ENCODE measurements at regions not wholly inside any gene's neighbourhood (a gene's known extent, or its start where the extent isn't known, plus 50 kb on each side); places are given as distances from the start of the nearest gene placed in this dataset.

DNA sequence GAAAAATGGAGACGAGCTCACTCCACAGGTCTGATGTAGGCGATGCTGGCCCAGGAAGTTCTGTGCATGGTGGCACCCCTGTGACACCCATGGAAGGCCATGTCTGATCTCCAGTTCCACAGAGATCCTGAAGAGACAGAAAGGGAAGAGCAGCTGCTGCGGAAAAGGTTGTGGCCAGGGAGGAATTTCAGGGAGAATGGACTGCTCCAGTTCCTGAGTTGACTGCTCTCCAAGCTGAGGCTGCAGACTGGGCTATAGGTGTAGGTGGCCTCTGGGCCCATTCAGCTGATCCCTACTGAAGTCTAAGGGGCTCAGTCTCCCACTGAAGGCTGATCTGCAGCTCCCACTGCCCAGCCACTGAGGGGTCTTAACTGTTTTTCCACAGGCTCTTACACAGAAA lies 89.2 kb downstream of the ETS2 start:
- POLR2A ChIA-PET, result no interaction called here
- Histone ChIP-seq H3K36me3 (ENCODE audit: control insufficient read depth, insufficient read depth, low read length) (no peaks in the 10 kb centered on the region), H3K4me3 (ENCODE audit: low read depth, low read length) (no peak overlapping the region), H3K27me3 (ENCODE audit: control insufficient read depth, insufficient read depth, low read length) (peaks cover 2% of the 10 kb centered on the region; the same call in 1 of the 2 replicates)
- no peak for DNase-seq (ENCODE audit: low read depth)
- TF ChIP-seq, protein P1, sequence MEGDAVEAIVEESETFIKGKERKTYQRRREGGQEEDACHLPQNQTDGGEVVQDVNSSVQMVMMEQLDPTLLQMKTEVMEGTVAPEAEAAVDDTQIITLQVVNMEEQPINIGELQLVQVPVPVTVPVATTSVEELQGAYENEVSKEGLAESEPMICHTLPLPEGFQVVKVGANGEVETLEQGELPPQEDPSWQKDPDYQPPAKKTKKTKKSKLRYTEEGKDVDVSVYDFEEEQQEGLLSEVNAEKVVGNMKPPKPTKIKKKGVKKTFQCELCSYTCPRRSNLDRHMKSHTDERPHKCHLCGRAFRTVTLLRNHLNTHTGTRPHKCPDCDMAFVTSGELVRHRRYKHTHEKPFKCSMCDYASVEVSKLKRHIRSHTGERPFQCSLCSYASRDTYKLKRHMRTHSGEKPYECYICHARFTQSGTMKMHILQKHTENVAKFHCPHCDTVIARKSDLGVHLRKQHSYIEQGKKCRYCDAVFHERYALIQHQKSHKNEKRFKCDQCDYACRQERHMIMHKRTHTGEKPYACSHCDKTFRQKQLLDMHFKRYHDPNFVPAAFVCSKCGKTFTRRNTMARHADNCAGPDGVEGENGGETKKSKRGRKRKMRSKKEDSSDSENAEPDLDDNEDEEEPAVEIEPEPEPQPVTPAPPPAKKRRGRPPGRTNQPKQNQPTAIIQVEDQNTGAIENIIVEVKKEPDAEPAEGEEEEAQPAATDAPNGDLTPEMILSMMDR (IDR thresholded peaks at IDR 0.05; ENCODE audit: insufficient read depth, low read depth, low read length), result no peak
- CTCF ChIA-PET, result no interaction called here

DNA sequence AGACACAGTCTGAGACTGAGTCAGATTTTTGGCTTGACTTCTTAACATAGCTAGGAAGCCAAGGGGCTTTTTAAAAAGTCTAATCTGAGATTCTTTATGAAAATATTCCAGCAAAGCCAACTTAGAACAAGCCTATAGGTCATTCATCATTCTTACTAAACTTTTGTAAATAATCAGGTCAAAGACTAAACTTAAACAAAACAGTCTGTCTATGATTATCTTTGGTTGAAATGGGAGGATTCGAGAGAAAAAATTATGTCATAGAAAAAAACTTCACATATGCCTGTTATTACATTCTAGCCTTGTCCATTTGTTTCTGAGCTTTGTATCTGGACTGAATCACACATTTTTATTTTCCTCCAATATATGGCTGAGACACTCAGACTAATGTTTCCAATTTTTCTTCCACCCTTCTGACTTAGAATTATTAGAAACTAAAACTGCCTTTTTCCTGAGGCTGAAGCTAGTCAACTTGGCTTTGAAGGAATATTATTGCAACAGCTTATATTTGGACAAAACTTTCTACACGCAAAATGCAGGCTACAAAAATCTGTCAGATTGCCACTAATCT lies 83.3 kb downstream of the ETS2 start:
- no peak for DNase-seq (ENCODE audit: low read depth)
- H3K27me3 ChIP-seq (ENCODE audit: control insufficient read depth, insufficient read depth, low read length), result peaks cover 2% of the 10 kb centered on the region; the same call in 1 of the 2 replicates
- TF ChIP-seq, protein P1 (IDR thresholded peaks at IDR 0.05; ENCODE audit: insufficient read depth, low read depth, low read length), result no peak
- no peaks in the 10 kb centered on the region for H3K36me3 ChIP-seq (ENCODE audit: control insufficient read depth, insufficient read depth, low read length)
- CTCF ChIA-PET, result interaction anchor here (0.9 to 2.0 kb wide), 2 partner anchors 10 to 16 kb away, joined by 3 to 4 read pairs; no protein-coding TSS in a partner anchor
- POLR2A ChIA-PET, result no interaction called here
- no peak overlapping the region for H3K4me3 ChIP-seq (ENCODE audit: low read depth, low read length)

DNA sequence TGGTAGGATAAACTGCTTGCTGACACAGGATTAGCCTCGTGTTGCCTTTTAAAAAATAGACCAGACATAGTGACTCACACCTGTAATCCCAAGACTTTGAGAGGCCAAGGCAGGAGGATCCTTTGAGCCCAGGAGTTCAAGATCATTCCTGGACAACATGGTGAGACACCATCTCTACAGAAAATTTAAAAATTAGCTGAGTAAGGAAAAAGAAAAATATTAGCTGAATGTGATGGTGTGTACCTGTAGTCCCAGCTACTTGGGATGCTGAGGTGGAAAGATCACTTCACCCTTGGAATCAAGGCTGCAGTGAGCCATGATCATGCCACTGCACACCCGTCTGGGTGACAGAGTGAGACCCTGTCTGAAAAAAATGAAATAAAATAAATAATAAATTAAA lies 82.0 kb downstream of the ETS2 start:
- H3K4me3 ChIP-seq (ENCODE audit: low read depth, low read length), result no peak overlapping the region
- DNase-seq (ENCODE audit: low read depth), result no peak
- no peaks in the 10 kb centered on the region for H3K36me3 ChIP-seq (ENCODE audit: control insufficient read depth, insufficient read depth, low read length)
- peaks cover 2% of the 10 kb centered on the region; the same call in 1 of the 2 replicates for H3K27me3 ChIP-seq (ENCODE audit: control insufficient read depth, insufficient read depth, low read length)
- ChIA-PET POLR2A (no interaction called here), CTCF (interaction anchor here (0.9 to 2.0 kb wide), 3 partner anchors 12 to 18 kb away, joined by 3 to 4 read pairs (median 3); no protein-coding TSS in a partner anchor)
- TF ChIP-seq, protein P1 (IDR thresholded peaks at IDR 0.05; ENCODE audit: insufficient read depth, low read depth, low read length), result no peak

DNA sequence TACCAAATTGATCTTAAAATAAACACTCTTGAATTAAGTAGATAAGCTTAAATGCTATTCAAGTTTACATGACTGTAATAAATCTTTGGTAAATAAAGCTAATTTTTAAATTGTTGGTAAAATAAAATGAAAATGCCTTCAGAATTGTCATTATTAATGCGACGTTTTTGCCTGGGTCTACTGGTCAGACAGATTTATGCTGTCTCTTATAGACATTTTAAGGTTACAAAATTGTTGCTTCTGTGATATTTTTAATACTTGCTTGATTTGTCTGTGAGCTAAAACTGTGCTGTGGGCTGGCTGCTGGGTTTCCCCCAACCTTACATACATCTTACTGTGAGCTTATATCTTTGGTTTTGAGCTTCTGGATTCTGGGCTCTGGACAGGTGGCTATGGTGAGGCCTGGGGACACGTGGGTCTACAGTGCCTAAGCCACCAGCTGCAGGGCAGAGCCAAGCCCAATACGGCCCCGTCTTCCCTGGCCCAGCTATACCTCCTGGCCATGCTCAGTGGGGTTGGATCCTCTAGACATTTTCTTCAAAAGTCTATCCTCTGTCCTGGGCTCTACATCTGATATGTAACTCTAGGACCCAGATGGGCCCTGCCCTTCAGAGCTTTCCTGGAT lies 81.4 kb downstream of the ETS2 start:
- Histone ChIP-seq H3K36me3 (ENCODE audit: control insufficient read depth, insufficient read depth, low read length) (no peaks in the 10 kb centered on the region), H3K27me3 (ENCODE audit: control insufficient read depth, insufficient read depth, low read length) (0 out of 2 replicates have a peak, but pooled peaks cover 2% of the 10 kb centered on the region), H3K4me3 (ENCODE audit: low read depth, low read length) (no peak overlapping the region)
- ChIA-PET CTCF (interaction anchor here (0.9 to 2.0 kb wide), 4 partner anchors 13 to 20 kb away, joined by 3 to 4 read pairs (median 4); no protein-coding TSS in a partner anchor), POLR2A (no interaction called here)
- TF ChIP-seq, protein P1 (IDR thresholded peaks at IDR 0.05; ENCODE audit: insufficient read depth, low read depth, low read length), result no peak
- no peak for DNase-seq (ENCODE audit: low read depth)

DNA sequence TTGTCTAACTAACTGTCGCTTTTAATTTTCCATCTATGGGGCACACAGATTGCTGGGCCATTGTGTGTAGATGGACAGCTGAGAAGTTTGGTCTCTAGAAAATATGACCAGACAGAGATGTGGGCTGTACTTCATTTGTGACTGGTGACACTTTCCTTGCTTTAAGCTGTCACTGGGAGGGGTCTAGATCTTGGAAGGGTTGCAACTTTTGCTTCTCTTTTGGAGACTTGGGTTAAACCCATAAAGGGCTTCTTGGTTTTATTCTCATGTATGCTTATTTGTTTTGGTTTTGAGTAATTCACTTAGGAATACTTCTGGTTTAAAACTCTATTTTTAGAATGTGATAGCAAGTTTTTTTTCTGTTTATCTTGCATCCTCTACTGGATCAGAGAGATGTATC lies 80.2 kb downstream of the ETS2 start:
- no peaks in the 10 kb centered on the region for H3K36me3 ChIP-seq (ENCODE audit: control insufficient read depth, insufficient read depth, low read length)
- DNase-seq (ENCODE audit: low read depth), result no peak

More for the DNA sequence above, 80.2 kb downstream of the ETS2 start:
- H3K4me3 ChIP-seq (ENCODE audit: low read depth, low read length), result no peak overlapping the region
- ChIA-PET CTCF (no interaction called here), POLR2A (no interaction called here)
- no peaks in the 10 kb centered on the region for H3K27me3 ChIP-seq (ENCODE audit: control insufficient read depth, insufficient read depth, low read length)
- TF ChIP-seq, protein P1 (IDR thresholded peaks at IDR 0.05; ENCODE audit: insufficient read depth, low read depth, low read length), result no peak
